Subcutaneous abdominal adipose tissue (tissue), 5 donors: ENCODE measurements at regions not wholly inside any gene's neighbourhood (a gene's known extent, or its start where the extent isn't known, plus 50 kb on each side); places are given as distances from the start of the nearest gene placed in this dataset.

Experiments used
- H3K27ac ChIP-seq: one replicate; pipeline ENCODE4 v1.7.0; 2013; ENCODE audit warnings: low read depth, mild to moderate bottlenecking, inconsistent platforms, low read length, moderate library complexity
- H3K27me3 ChIP-seq, 5 donors: one replicate each; pipeline ENCODE4 v1.7.0; 2013; ENCODE audit warnings: low read length in 5 of 5, inconsistent platforms in 1 of 5; ENCODE audit not compliant: control insufficient read depth in 5 of 5, insufficient read depth in 4 of 5
- H3K36me3 ChIP-seq, 5 donors: one replicate each; pipeline ENCODE4 v1.7.0; 2013; ENCODE audit warnings: low read length in 5 of 5; ENCODE audit not compliant: control insufficient read depth in 5 of 5, insufficient read depth in 5 of 5
- H3K4me1 ChIP-seq, 5 donors: one replicate each; pipeline ENCODE4 v1.7.0; 2013; ENCODE audit warnings: low read length in 5 of 5, mild to moderate bottlenecking in 3 of 5, moderate library complexity in 1 of 5; ENCODE audit not compliant: control insufficient read depth in 5 of 5, insufficient read depth in 5 of 5
- H3K4me3 ChIP-seq, 5 donors: one replicate each; pipeline ENCODE4 v1.7.0; 2013; ENCODE audit warnings: low read length in 5 of 5, low read depth in 1 of 5
- H3K9ac ChIP-seq, 5 donors: one replicate each; pipeline ENCODE4 v1.7.0; 2013; ENCODE audit warnings: low read length in 5 of 5, mild to moderate bottlenecking in 4 of 5, moderate library complexity in 3 of 5
- H3K9me3 ChIP-seq, 5 donors: one replicate each; pipeline ENCODE4 v1.7.0; 2013; ENCODE audit warnings: low read length in 5 of 5; ENCODE audit not compliant: control insufficient read depth in 5 of 5
- donor health status: healthy.
- donor health status: healthy.
- donor health status: healthy.
- donor health status: healthy.
- donor health status: healthy.

DNA sequence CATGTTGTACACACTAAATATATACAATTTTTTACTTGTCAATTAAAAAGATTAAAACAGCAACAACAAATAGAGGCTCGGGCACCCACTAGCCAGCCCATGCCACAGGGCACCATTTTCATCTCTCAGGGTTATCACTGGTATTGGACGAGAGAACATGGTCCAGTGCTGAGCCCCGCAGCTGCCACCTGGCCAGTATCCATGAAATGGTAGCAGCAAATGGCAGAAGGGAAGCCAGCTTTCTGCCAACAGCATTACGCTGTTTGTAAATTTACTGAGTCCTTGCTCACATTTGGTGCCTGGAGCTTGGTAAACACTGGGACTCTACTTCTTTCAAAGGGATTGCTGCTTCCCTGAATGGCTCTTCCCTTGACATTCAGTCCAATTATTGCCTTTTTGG is 87.9 kb upstream of the WASF3 start:
- Histone ChIP-seq H3K27ac (no peak overlapping the region), H3K9ac (no peak overlapping the region), H3K4me1 (peaks cover 0 to 11% (median 0%) of the 10 kb centered on the region in 5 donors)

DNA sequence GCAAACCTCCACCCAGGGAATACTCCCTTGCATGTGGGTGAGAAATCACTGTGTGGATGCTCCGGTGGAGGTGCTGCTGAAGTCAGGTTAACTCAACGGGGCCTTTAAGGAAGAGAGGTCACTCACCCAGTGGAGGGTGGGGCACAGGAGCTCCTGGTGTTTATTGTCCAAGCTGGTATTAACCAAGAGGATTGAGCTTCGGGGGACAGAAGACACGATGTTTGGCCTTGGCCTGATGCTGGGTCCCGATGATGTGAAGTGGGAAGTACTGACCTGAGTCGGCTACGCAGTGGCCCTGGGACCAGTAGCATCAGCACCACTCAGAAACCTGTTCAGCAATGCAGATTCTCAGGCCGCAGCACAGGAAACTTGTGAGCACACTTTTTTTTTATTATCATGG is 85.7 kb upstream of the WASF3 start:
- Histone ChIP-seq H3K9ac (no peak overlapping the region), H3K27me3 (no peaks in the 10 kb centered on the region)

More for the DNA sequence above, 87.9 kb upstream of the WASF3 start:
- no peaks in the 10 kb centered on the region for H3K36me3 ChIP-seq
- peaks cover 0 to 3% (median 0%) of the 10 kb centered on the region in 5 donors for H3K27me3 ChIP-seq
- H3K4me3 ChIP-seq = no peak overlapping the region
- no peaks in the 10 kb centered on the region for H3K9me3 ChIP-seq

DNA sequence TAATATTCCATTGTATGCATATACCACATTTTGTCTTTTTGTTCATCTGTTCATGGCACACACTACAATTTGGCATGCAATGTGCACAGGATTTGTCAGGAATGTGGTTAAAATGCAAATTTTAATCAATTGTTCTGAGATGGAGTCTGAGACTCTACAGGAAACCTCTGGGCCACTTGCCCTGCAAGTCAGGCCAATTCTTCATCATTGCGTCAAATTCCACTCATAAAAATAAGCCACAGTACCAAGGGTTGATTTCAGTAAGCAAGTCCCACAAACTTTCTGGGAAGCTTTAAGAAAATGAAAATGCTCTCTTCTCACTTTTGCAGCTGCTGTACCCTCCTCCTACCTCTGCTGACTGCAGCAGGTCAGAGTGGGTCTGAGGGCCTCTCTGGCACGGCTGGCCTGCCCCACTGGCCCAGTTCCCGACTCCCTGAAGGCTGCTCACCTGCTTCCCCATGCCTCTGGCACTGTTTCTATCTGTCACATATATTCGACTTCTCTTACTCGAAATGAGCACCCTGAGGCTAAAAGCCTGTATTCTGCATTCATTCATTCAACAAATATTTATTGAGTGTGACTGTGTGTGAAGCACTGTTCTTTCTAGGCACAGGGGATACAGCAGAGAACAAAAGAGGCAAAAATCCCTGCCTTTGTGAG is 83.8 kb upstream of the WASF3 start:
- Histone ChIP-seq H3K27me3 (no peaks in the 10 kb centered on the region), H3K9ac (no peak overlapping the region), H3K27ac (no peak overlapping the region), H3K4me1 (peaks cover 2 to 19% (median 15%) of the 10 kb centered on the region in 5 donors), H3K4me3 (no peak overlapping the region), H3K36me3 (no peaks in the 10 kb centered on the region), H3K9me3 (no peaks in the 10 kb centered on the region)

More for the DNA sequence above, 85.7 kb upstream of the WASF3 start:
- no peaks in the 10 kb centered on the region for H3K9me3 ChIP-seq
- peaks cover 2 to 16% (median 14%) of the 10 kb centered on the region in 5 donors for H3K4me1 ChIP-seq
- no peak overlapping the region for H3K4me3 ChIP-seq
- no peak overlapping the region for H3K27ac ChIP-seq
- no peaks in the 10 kb centered on the region for H3K36me3 ChIP-seq

DNA sequence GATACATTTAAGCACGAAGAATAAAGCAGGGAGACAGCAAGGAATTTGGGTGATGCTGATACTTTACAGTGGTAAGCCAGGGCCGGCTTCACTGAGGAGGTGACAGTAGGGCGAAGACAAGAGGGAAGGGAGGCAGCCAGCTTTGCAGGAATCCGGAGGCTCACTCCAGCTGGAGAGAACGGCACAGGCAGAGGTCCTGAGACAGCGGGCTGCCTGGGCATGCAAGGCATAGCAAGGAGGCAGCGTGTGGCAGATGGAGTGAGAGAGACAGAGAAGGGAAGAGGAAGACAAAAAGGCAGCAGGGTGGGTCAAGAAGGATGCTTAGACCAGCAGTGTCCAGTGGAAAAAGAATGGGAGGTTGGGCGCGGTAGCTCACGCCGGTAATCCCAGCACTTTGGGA is 83.2 kb upstream of the WASF3 start:
- no peaks in the 10 kb centered on the region for H3K36me3 ChIP-seq

DNA sequence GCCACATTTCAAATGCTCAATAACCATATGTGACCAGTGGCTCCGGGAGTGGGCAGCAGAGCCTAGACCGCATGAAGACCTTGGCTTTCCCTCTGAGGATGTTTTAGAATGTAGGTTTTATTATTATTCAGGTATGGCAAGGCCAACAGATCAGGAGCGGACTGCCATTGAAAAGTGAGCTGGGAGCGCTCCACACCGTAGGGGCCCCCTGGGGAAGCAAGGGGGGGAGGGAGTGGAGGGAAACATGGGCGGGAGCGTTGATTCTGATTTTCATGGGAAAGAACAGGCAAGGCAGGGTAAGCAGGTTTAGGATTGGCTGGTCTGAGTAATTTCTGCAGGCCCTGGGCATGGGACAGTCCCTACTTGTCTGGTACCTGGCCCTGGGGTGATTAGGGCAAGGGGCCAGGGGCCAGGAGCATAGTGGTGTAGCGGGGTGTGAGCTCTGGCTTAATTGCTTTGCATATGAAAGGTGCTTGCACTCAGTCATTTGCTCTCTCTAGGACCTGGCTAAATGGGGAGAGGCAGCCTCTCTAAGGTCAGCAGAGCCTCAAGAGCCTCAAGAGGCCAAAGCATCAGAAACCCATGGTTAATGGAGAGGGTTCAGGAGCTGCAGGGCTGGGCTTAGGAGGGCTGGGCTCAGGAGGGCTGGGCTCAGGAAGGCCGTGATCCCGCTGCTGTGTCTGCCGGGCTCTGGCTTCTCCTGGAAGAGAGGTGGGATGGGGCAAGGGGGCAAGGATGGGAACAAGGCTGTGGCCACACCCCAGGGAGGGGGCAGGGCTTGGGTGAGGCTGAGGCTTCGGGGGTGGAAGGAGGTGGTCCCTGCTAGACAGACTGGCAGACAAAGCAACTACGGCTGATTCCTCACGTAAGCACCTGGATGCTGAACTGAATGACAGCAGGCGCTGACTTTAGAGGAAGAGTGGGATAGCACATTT is 82.0 kb upstream of the WASF3 start:
- Histone ChIP-seq H3K9ac (no peak overlapping the region), H3K4me3 (peak overlapping the region; percentile 22 to 63 (median 52)), H3K27ac (peak overlapping the region; percentile 69), H3K9me3 (no peaks in the 10 kb centered on the region), H3K36me3 (no peaks in the 10 kb centered on the region), H3K27me3 (no peaks in the 10 kb centered on the region), H3K4me1 (peaks cover 2 to 19% (median 15%) of the 10 kb centered on the region in 5 donors)

More for the DNA sequence above, 83.2 kb upstream of the WASF3 start:
- Histone ChIP-seq H3K9me3 (no peaks in the 10 kb centered on the region), H3K4me3 (no peak overlapping the region), H3K27me3 (no peaks in the 10 kb centered on the region), H3K4me1 (peaks cover 2 to 19% (median 15%) of the 10 kb centered on the region in 5 donors), H3K27ac (no peak overlapping the region), H3K9ac (no peak overlapping the region)

DNA sequence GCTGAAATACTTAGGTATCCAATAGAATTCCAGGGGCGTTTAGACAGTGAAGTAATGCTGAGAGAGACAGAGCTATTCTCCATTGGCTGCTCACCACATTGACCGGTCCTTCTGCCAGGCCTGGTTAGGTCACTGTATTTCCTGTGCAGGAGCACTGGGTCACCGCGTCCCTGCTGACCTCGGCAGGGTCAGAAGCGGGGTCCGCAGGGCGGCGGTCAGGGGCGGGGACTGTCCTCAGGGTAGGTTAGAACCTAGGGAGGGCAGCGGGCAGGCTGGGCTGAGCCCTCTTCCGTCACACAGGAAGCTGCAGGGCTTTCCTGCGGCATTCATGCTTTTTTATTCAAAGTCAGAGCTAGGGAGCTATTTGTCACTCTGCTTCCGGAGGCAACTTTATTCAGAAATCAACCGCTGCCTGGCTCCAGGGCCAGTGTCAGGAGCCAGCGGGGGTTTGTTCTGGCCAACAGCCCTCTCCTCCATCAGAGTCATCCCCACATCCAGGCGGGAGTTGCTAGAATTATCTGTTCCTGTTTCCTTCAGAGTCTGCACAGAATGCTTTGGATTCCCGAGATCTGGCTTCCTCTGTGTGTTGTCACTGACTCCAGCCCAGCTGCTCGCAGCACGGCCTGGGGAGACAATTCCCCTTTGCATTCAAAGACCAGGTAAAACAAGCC is 81.2 kb upstream of the WASF3 start:
- peaks cover 2 to 19% (median 15%) of the 10 kb centered on the region in 5 donors for H3K4me1 ChIP-seq
- H3K9ac ChIP-seq = peak overlapping the region in 3 of 5 donors; percentile 12 to 52 (median 28)
- peak overlapping the region; percentile 69 for H3K27ac ChIP-seq
- H3K36me3 ChIP-seq = no peaks in the 10 kb centered on the region
- no peaks in the 10 kb centered on the region for H3K9me3 ChIP-seq
- H3K4me3 ChIP-seq = peak overlapping the region; percentile 47 to 63 (median 53)
- H3K27me3 ChIP-seq = no peaks in the 10 kb centered on the region

DNA sequence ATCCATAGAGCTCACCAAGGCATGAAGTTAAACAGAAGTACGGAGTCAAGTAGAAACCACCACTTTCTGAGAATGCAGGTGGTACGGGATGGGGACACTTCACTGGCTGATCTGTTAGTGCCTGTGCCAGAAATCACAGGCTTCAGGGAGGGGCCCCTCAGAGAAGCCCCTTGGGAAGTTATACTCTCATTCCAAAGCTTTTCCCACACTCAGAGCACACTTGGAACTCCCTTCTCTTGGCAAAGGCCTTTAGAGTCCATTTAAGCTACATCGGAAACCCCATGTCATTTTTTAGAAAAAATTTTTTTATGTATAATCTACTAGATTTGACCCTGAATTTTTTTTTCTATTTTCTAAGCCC is 80.7 kb upstream of the WASF3 start:
- Histone ChIP-seq H3K9me3 (no peaks in the 10 kb centered on the region), H3K27ac (peak overlapping the region; percentile 69), H3K9ac (no peak overlapping the region), H3K36me3 (no peaks in the 10 kb centered on the region), H3K27me3 (no peaks in the 10 kb centered on the region), H3K4me1 (peaks cover 2 to 19% (median 15%) of the 10 kb centered on the region in 5 donors), H3K4me3 (peak overlapping the region; percentile 47 to 63 (median 53))

DNA sequence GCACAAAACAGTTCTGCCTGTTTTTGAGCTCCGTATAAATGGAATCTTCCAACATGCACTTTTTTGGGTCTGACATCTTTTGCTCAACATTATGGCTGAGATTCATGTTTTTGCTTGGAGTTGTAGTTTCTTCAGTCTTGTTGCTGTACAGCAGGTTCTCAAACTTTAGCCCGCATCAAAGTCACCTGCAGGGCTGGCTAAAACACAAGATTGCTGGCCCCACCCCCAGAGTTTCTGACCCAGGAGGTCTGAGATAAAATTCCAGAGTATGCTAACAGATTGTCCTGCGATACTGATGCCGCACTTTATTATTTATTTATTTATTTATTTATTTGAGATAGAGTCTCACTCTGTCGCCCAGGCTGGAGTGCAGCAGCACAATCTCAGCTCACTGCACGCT is 79.8 kb upstream of the WASF3 start:
- H3K4me3 ChIP-seq = no peak overlapping the region
- H3K4me1 ChIP-seq = peaks cover 2 to 23% (median 18%) of the 10 kb centered on the region in 5 donors
- H3K27ac ChIP-seq = peak overlapping the region; percentile 69
- no peak overlapping the region for H3K9ac ChIP-seq
- no peaks in the 10 kb centered on the region for H3K9me3 ChIP-seq
- H3K36me3 ChIP-seq = no peaks in the 10 kb centered on the region
- no peaks in the 10 kb centered on the region for H3K27me3 ChIP-seq

DNA sequence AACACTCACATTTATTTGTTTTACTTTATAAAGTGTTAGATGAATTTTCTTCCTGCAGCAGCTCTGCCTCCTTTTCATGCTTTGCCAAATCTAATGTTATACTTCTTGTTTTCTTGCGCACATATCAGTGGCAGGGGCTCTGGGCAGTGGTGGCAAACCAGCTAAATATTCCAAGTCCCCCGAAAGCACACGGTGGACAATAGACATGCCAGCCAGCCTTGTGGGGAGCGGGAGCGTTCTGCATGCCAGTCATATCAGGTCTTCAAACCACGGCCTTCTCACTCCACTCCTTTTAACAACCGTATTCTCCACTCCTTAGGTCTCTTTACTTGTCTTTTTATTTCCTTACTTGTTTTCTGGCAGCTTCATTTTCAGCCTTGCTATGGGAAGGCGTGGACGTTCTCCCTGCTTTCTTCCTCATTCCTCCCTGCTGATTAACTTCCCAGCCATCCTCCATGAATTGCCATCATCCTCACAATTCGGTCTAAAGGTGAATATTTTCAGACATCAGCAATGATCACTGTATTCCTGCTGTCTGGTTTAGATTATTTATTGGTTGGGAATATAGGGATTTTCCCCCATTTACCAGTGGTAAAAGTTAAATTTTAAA is 77.1 kb upstream of the WASF3 start:
- no peak overlapping the region for H3K27ac ChIP-seq
- no peak overlapping the region for H3K4me3 ChIP-seq
- no peaks in the 10 kb centered on the region for H3K27me3 ChIP-seq
- H3K9ac ChIP-seq = no peak overlapping the region
- H3K9me3 ChIP-seq = no peaks in the 10 kb centered on the region
- peaks cover 2 to 25% (median 18%) of the 10 kb centered on the region in 5 donors for H3K4me1 ChIP-seq
- H3K36me3 ChIP-seq = no peaks in the 10 kb centered on the region
